Natural killer cell treated with Interleukin-12 subunit alpha and Interleukin-12 subunit beta and Interleukin-15 and Interleukin-18, amount 100 ng/mL, for 72 hours (primary cell): ENCODE measurements at regions not wholly inside any gene's neighbourhood (a gene's known extent, or its start where the extent isn't known, plus 50 kb on each side); places are given as distances from the start of the nearest gene placed in this dataset.
"Not testable (repeated sequence)": the region's sequence is repeated elsewhere in the genome, so short reads cannot be mapped to it uniquely, and the experiment has no call there.

ENCODE experiments used
- ATAC-seq, 2 donors: fragments of 150-1000 bp; cut with Tn5 transposase in 1 of 2; sonication (Bioruptor Pico), chemical (Tn5 transposase) in 1 of 2; 2 replicates each; pipeline ENCODE4 v1.10.0; 2021
- DNase-seq: peaks from one replicate; pipeline ENCODE4 v3.0.0; 2022; ENCODE audit warnings: low spot score
- H3K27ac Mint-ChIP-seq, 2 donors: 1 replicate in 1 of 2; 2 replicates in 1 of 2; pipeline ENCODE4 v1.8.0; 2022; ENCODE audit warnings: mixed read lengths in 2 of 2, mild to moderate bottlenecking in 1 of 2, moderate library complexity in 1 of 2
- H3K27me3 Mint-ChIP-seq, 2 donors: 1 replicate in 1 of 2; 2 replicates in 1 of 2; pipeline ENCODE4 v1.8.0; 2022; ENCODE audit warnings: mixed read lengths in 2 of 2
- H3K36me3 Mint-ChIP-seq: one replicate; pipeline ENCODE4 v1.8.0; 2022; ENCODE audit warnings: mixed read lengths
- H3K4me1 Mint-ChIP-seq, 2 donors: 1 replicate in 1 of 2; 2 replicates in 1 of 2; pipeline ENCODE4 v1.8.0; 2022; ENCODE audit warnings: low read depth in 2 of 2, mixed read lengths in 2 of 2, mild to moderate bottlenecking in 1 of 2
- H3K4me3 Mint-ChIP-seq: one replicate; pipeline ENCODE4 v1.8.0; 2022; ENCODE audit warnings: mixed read lengths
- H3K9me3 Mint-ChIP-seq: 2 replicates; pipeline ENCODE4 v1.8.0; 2022; ENCODE audit warnings: mixed read lengths

- H3K4me3 Mint-ChIP-seq = no peak overlapping the region
- H3K4me1 Mint-ChIP-seq = peaks cover 25 to 28% of the 10 kb centered on the region in 2 donors
- no peaks in the 10 kb centered on the region for H3K36me3 Mint-ChIP-seq
- H3K27me3 Mint-ChIP-seq = no peaks in the 10 kb centered on the region
- peak overlapping the region; percentile 40 to 72 for H3K27ac Mint-ChIP-seq
- no peaks in the 10 kb centered on the region for H3K9me3 Mint-ChIP-seq
- no peak for ATAC-seq
- no peak for DNase-seq
Measured at GRCh38 chr20:53891306-53891894, 179.0 kb downstream of the BCAS1 start.

DNA sequence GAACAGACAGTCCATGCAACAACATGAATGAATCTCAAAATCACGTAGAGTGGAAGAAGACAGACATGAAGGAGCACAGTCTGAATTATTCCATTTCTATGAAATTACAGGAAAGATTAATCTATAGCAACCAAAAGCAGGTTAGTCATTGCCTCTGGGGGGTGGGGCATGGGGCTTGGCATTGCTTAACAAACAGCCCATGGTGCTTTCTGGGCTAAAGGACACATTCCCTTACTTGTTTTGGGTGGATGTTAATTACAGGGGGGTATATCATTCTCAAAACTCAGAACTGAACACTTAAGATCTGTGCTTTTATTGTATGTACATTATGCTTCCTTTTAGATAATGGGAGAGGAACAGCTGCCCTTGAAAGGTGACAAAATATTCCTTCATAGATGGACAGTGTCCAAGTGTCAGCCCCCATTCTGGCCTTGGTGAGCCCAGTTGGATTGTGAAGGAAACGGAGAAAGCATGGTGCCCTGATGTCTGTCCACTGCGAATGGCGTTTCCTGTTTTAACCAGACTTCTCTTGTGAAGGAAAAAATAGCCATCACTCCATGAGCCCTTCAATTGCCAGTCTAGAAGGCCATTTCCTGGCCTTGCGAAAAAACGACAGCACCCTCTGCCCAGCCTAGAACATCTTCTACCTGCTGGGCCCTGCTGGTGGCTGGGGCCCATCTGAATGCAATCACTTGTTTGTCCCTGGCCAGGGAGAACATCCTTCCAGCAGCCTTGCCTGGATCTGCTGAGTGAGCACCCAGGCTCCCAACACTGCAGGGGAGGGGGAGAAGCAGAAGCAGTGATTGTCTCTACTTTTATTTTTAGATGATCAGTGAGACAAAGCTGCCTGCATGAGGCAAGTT, 179.7 kb downstream of the BCAS1 start:
- Mint-ChIP-seq H3K27me3 (no peaks in the 10 kb centered on the region), H3K4me3 (no peak overlapping the region), H3K9me3 (no peaks in the 10 kb centered on the region), H3K4me1 (peaks cover 25 to 28% of the 10 kb centered on the region in 2 donors), H3K27ac (no peak overlapping the region), H3K36me3 (no peaks in the 10 kb centered on the region)
- DNase-seq = no peak
- ATAC-seq = no peak

DNA sequence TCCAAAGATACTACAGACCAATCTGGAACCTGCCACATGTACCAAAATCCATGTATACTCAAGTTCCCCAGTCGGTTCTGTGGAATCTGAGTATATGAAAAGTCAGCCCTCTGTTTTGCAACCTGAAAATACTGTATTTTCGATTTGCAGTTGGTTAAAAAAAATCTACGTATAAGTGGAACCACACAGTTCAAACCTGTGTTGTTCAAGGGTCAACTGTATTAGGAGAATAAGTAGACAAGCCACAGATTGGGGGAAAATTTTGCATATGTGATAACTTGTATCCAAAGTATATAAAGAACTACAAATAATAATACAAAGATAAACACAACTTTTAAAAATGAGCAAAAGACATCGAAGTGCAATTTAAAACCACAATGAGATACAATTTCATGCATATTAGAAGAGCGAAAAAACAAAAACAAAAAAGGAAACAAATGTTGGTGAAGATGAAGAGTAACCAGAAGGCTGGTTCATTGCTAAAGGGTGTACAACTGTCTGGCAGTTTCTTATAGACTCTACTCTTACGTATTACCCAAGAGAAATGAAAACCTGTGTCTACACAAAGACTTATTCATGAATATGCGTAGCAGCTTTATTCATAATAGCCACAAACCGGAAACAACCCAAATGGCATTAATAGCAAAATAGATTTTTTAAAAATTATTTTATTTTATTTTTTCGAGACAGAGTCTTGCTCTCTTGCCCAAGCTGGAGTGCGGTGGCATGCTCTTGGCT, 180.8 kb downstream of the BCAS1 start:
- Mint-ChIP-seq H3K4me1 (peaks cover 25 to 29% of the 10 kb centered on the region in 2 donors), H3K4me3 (no peak overlapping the region), H3K27ac (peak overlapping the region in 1 of 2 donors; percentile 13), H3K9me3 (no peaks in the 10 kb centered on the region), H3K27me3 (no peaks in the 10 kb centered on the region), H3K36me3 (no peaks in the 10 kb centered on the region)
- DNase-seq = no peak
- ATAC-seq = no peak

- Mint-ChIP-seq H3K27ac (no peak overlapping the region), H3K4me3 (no peak overlapping the region), H3K9me3 (no peaks in the 10 kb centered on the region), H3K36me3 (no peaks in the 10 kb centered on the region), H3K4me1 (peaks cover 26 to 29% of the 10 kb centered on the region in 2 donors), H3K27me3 (no peaks in the 10 kb centered on the region)
- no peak for ATAC-seq
- no peak for DNase-seq
Measured at GRCh38 chr20:53888951-53889350, 181.4 kb downstream of the BCAS1 start.

GRCh38 chr20:53888510-53888909, 181.9 kb downstream of the BCAS1 start:
- H3K27me3 Mint-ChIP-seq = no peaks in the 10 kb centered on the region
- peaks cover 24 to 28% of the 10 kb centered on the region in 2 donors for H3K4me1 Mint-ChIP-seq
- DNase-seq (no peak), ATAC-seq (no peak)
- no peak overlapping the region for H3K4me3 Mint-ChIP-seq
- H3K9me3 Mint-ChIP-seq = no peaks in the 10 kb centered on the region
- no peak overlapping the region for H3K27ac Mint-ChIP-seq
- H3K36me3 Mint-ChIP-seq = no peaks in the 10 kb centered on the region

GRCh38 chr20:53887973-53888372, 182.4 kb downstream of the BCAS1 start:
- no peaks in the 10 kb centered on the region for H3K27me3 Mint-ChIP-seq
- H3K27ac Mint-ChIP-seq = no peak overlapping the region
- no peaks in the 10 kb centered on the region for H3K36me3 Mint-ChIP-seq
- ATAC-seq (no peak), DNase-seq (no peak)
- H3K4me1 Mint-ChIP-seq = peaks cover 19 to 23% of the 10 kb centered on the region in 2 donors
- no peak overlapping the region for H3K4me3 Mint-ChIP-seq
- no peaks in the 10 kb centered on the region for H3K9me3 Mint-ChIP-seq

DNA sequence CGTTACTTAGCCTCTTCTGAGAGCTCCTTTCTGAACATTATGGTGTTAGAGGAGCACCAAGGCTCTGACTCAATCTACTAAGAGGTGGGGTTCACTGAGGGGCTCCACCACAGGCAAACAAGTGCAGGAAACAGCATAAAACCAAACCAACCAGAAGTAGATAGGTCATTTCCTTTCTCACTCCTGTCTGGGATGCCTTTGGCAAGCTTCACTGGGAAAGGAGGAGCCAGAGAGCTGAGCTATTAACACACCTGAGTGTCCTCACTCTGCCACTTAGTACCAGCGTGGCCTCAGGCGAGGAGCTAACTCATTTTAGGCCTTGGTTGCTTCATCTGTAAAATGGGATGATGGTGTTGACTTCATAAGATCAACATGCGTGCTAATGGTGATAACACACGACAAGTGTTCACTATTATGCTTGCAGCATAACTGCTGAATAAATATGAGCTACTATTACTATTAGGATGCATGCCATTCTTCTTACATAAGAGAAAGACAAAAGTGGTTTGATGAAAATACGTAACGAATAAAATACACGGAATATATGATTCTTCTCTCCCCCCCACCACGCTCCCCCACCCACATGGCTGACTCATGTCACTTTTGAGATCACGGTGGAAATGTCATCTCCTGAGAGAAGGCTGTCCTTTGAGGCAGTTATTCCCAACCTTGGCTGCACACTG, 185.4 kb downstream of the BCAS1 start:
- ATAC-seq = peak in 1 of 2 donors; percentile 74
- no peak for DNase-seq
- H3K9me3 Mint-ChIP-seq = peaks cover 5% of the 10 kb centered on the region
- H3K4me3 Mint-ChIP-seq = peak overlapping the region; percentile 55
- no peaks in the 10 kb centered on the region for H3K27me3 Mint-ChIP-seq
- H3K36me3 Mint-ChIP-seq = no peaks in the 10 kb centered on the region
- H3K27ac Mint-ChIP-seq = peak overlapping the region in 1 of 2 donors; percentile 48
- H3K4me1 Mint-ChIP-seq = peaks cover 12 to 17% of the 10 kb centered on the region in 2 donors

- Mint-ChIP-seq H3K27ac (no peak overlapping the region), H3K36me3 (no peaks in the 10 kb centered on the region), H3K4me1 (peaks cover 29 to 32% of the 10 kb centered on the region in 2 donors), H3K9me3 (peaks cover 5% of the 10 kb centered on the region), H3K4me3 (no peak overlapping the region), H3K27me3 (no peaks in the 10 kb centered on the region)
- DNase-seq (no peak), ATAC-seq (no peak)
Measured at GRCh38 chr20:53883098-53883911, 187.1 kb downstream of the BCAS1 start.

- not testable (repeated sequence) for H3K27ac Mint-ChIP-seq, H3K4me3 Mint-ChIP-seq, H3K27me3 Mint-ChIP-seq
Measured at GRCh38 chr20:53882438-53882986, 187.9 kb downstream of the BCAS1 start.

GRCh38 chr20:53881362-53881761, 189.0 kb downstream of the BCAS1 start:
- ATAC-seq (no peak), DNase-seq (no peak)
- H3K9me3 Mint-ChIP-seq = peaks cover 5% of the 10 kb centered on the region
- H3K27me3 Mint-ChIP-seq = no peaks in the 10 kb centered on the region
- H3K36me3 Mint-ChIP-seq = no peaks in the 10 kb centered on the region
- H3K4me1 Mint-ChIP-seq = peaks cover 36 to 43% of the 10 kb centered on the region in 2 donors
- peak overlapping the region in 1 of 2 donors; percentile 50 for H3K27ac Mint-ChIP-seq
- no peak overlapping the region for H3K4me3 Mint-ChIP-seq

More at GRCh38 chr20:53882438-53882986, 187.9 kb downstream of the BCAS1 start:
- H3K36me3 Mint-ChIP-seq, DNase-seq, H3K9me3 Mint-ChIP-seq, ATAC-seq: not testable (repeated sequence)
- peaks cover 35 to 36% of the 10 kb centered on the region in 2 donors for H3K4me1 Mint-ChIP-seq

DNA sequence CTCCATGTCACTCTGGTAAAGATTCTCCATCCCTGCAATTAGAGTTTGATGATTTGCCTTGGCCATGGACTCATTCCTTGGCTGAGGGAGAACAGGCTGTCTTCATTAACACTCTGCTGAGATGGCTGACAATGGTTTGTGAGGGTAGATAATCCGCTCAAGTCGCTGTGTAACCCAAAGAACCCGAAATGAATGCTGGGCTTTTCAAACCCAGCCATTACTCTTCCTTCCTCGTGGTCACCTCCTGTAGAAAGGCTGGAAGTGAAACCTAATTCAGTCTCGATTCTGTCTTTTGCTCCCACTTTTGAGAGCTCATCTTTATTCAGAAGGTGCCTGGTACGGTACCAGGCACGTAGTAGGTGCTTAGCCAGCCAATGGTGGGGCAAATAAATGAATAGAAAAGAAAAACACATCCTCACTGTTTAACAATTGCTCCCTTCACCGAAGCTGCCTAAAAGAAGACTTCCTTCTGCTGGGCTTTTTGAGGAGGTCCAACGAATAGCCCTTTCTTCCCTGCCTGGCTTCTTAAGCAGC, 190.2 kb downstream of the BCAS1 start:
- H3K36me3 Mint-ChIP-seq = no peaks in the 10 kb centered on the region
- no peak overlapping the region for H3K4me3 Mint-ChIP-seq
- H3K9me3 Mint-ChIP-seq = peaks cover 5% of the 10 kb centered on the region
- no peak for ATAC-seq
- peaks cover 39 to 49% of the 10 kb centered on the region in 2 donors for H3K4me1 Mint-ChIP-seq
- H3K27ac Mint-ChIP-seq = peak overlapping the region in 1 of 2 donors; percentile 50
- H3K27me3 Mint-ChIP-seq = no peaks in the 10 kb centered on the region
- DNase-seq = no peak

DNA sequence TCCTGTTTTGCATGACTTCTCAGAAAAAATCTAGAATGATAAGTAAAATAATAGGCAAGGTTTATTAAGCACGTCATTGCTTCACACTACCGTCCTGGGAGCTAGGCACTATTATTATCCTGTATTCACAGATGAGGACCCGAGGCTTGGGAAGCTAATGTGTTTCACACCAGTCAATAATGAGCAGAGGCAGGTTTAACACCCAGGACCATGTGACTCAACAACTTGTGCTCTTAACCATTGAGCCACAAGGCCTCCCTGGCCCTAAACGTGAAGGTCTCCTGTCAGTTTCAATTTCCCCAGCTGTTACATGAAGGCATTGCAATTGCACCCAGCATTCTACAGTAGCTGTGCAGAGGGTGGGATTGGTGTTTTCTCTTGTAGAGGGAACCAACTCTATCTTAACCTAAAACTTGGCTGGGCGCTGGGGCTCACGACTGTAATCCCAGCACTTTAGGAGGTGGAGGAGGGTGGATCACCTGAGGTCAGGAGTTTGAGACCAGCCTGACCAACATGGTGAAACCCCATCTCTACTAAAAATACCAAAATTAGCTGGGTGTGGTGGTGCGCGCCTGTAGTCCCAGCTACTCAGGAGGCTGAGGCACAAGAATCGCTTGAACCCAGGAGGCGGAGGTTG, 191.2 kb downstream of the BCAS1 start:
- H3K4me1 Mint-ChIP-seq = peaks cover 30 to 39% of the 10 kb centered on the region in 2 donors
- H3K4me3 Mint-ChIP-seq = peak overlapping the region; percentile 50
- no peaks in the 10 kb centered on the region for H3K36me3 Mint-ChIP-seq
- ATAC-seq (peak; percentile 78 to 80), DNase-seq (no peak)
- no peaks in the 10 kb centered on the region for H3K27me3 Mint-ChIP-seq
- H3K9me3 Mint-ChIP-seq = peaks cover 5% of the 10 kb centered on the region
- H3K27ac Mint-ChIP-seq = peak overlapping the region in 1 of 2 donors; percentile 80
